Body of pancreas (tissue), 4 donors: ENCODE measurements at regions not wholly inside any gene's neighbourhood (a gene's known extent, or its start where the extent isn't known, plus 50 kb on each side); places are given as distances from the start of the nearest gene placed in this dataset.
"Not testable (repeated sequence)": the region's sequence is repeated elsewhere in the genome, so short reads cannot be mapped to it uniquely, and the experiment has no call there.

Source experiments
- POLR2A ChIP-seq, 3 donors: fragments of 450-650 bp; IDR thresholded peaks; one replicate each; pipeline ENCODE4 v1.6.1; 2016; ENCODE audit warnings: antibody characterized with exemption in 3 of 3, mild to moderate bottlenecking in 2 of 3
- TF ChIP-seq, protein P1 (sequence below), 7 experiments: fragments of 450-650 bp in 4 of 7; fragments of 200-600 bp in 3 of 7; sonication (generic) in 3 of 7; IDR thresholded peaks; one replicate each; pipeline ENCODE4 v1.5.1; 2016 to 2019; ENCODE audit warnings: antibody characterized with exemption in 7 of 7

DNA sequence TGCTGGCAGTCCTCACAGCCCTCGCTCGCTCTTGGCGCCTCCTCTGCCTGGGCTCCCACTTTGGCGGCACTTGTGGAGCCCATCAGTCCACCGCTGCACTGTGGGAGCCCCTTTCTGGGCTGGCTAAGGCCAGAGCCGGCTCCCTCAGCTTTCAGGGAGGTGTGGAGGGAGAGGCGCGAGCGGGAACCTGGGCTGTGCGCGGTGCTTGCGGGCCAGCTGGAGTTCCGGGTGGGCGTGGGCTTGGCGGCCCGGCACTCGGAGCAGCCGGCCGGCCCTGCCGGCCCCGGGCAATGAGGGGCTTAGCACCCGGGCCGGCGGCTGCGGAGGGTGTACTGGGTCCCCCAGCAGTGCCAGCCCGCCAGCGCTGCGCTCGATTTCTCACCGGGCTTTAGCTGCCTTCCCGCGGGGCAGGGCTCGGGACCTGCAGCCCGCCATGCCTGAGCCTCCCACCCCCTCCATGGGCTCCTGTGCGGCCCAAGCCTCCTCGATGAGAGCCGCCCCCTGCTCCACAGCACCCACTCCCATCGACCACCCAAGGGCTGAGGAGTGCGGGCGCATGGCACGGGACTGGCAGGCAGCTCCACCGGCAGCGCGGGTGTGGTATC, 120.4 kb downstream of the ESM1 start:
- TF ChIP-seq, protein P1, sequence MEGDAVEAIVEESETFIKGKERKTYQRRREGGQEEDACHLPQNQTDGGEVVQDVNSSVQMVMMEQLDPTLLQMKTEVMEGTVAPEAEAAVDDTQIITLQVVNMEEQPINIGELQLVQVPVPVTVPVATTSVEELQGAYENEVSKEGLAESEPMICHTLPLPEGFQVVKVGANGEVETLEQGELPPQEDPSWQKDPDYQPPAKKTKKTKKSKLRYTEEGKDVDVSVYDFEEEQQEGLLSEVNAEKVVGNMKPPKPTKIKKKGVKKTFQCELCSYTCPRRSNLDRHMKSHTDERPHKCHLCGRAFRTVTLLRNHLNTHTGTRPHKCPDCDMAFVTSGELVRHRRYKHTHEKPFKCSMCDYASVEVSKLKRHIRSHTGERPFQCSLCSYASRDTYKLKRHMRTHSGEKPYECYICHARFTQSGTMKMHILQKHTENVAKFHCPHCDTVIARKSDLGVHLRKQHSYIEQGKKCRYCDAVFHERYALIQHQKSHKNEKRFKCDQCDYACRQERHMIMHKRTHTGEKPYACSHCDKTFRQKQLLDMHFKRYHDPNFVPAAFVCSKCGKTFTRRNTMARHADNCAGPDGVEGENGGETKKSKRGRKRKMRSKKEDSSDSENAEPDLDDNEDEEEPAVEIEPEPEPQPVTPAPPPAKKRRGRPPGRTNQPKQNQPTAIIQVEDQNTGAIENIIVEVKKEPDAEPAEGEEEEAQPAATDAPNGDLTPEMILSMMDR (IDR thresholded peaks at IDR 0.05) = not testable (repeated sequence)
- TF ChIP-seq POLR2A (IDR thresholded peaks at IDR 0.05) = not testable (repeated sequence)
